Thymus (tissue), 11 donors: ENCODE measurements at regions not wholly inside any gene's neighbourhood (a gene's known extent, or its start where the extent isn't known, plus 50 kb on each side); places are given as distances from the start of the nearest gene placed in this dataset.
"Not testable (repeated sequence)": the region's sequence is repeated elsewhere in the genome, so short reads cannot be mapped to it uniquely, and the experiment has no call there.

Experiments used
- DNase-seq, 9 donors: peaks; one replicate each; pipeline ENCODE4 v3.0.0-alpha.2; 2013; ENCODE audit warnings: low spot score in 9 of 9, low read depth in 6 of 9, missing footprints in 1 of 9
- H3K27ac ChIP-seq, 2 donors: one replicate each; pipeline ENCODE4 v1.5.1; 2013; ENCODE audit warnings: control low read depth in 1 of 2, low read depth in 1 of 2, low read length in 1 of 2, mild to moderate bottlenecking in 1 of 2, moderate library complexity in 1 of 2
- H3K27me3 ChIP-seq, 2 donors: one replicate each; pipeline ENCODE4 v1.5.1; 2013; ENCODE audit warnings: low read length in 1 of 2; ENCODE audit not compliant: control insufficient read depth in 2 of 2, insufficient read depth in 1 of 2
- H3K36me3 ChIP-seq, 2 donors: one replicate each; pipeline ENCODE4 v1.5.1; 2013; ENCODE audit warnings: low read length in 1 of 2, mild to moderate bottlenecking in 1 of 2, moderate library complexity in 1 of 2; ENCODE audit not compliant: control insufficient read depth in 2 of 2, insufficient read depth in 2 of 2
- H3K4me1 ChIP-seq, 2 donors: one replicate each; pipeline ENCODE4 v1.5.1; 2013; ENCODE audit warnings: low read length in 2 of 2; ENCODE audit not compliant: control insufficient read depth in 2 of 2, insufficient read depth in 2 of 2
- H3K4me3 ChIP-seq, 2 donors: one replicate each; pipeline ENCODE4 v1.5.1; 2013; ENCODE audit warnings: low read length in 2 of 2, control low read depth in 1 of 2, mild to moderate bottlenecking in 1 of 2
- H3K9me3 ChIP-seq, 2 donors: one replicate each; pipeline ENCODE4 v1.5.1; 2013; ENCODE audit warnings: low read length in 1 of 2, mild to moderate bottlenecking in 1 of 2; ENCODE audit not compliant: control insufficient read depth in 2 of 2, insufficient read depth in 1 of 2
- WGBS: extraction: QIAGEN DNeasy Blood & Tissue Kit; methylation state at CpG from one replicate; pipeline ENCODE4 v1.1.7; 2013; 5-methylcytosine and 5-hydroxymethylcytosine counted together
- donor health status: healthy.

- H3K27ac ChIP-seq, H3K4me1 ChIP-seq, H3K36me3 ChIP-seq, H3K27me3 ChIP-seq, H3K4me3 ChIP-seq, DNase-seq, H3K9me3 ChIP-seq: not testable (repeated sequence)
- 95% methylated on average over 3 of the region's 3 CpGs for WGBS
These were observed 165.6 kb upstream of the TENM4 start for GRCh38 chr11:79606461-79606860.

GRCh38 chr11:79600711-79601110, 159.9 kb upstream of the TENM4 start:
- H3K36me3 ChIP-seq, result no peaks in the 10 kb centered on the region
- H3K27ac ChIP-seq, result no peak overlapping the region
- no peaks in the 10 kb centered on the region for H3K4me1 ChIP-seq
- H3K9me3 ChIP-seq, result no peaks in the 10 kb centered on the region
- no peak overlapping the region for H3K4me3 ChIP-seq
- DNase-seq, result no peak
- 88% methylated on average over 12 of the region's 12 CpGs for WGBS
- H3K27me3 ChIP-seq, result no peaks in the 10 kb centered on the region

DNA sequence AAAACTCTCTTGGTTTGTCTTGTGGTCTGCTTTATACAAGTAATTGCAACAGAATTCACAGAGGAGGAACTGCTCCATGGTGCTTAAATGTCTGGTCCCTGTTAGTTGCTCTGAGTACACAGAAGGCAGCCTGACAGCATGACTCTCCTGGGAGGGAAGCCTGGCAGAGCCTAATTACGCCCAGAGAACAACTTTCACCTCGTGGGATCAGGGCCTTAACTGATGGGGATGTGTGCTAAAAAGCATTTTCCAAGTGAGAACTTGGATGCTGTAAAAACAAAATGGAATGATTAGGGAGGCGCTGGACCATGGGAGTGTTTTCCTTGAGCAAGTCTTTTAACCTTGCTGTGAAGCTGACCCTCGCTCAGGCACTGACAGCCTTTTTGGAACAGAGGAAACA, 154.0 kb upstream of the TENM4 start:
- Histone ChIP-seq H3K4me3 (no peak overlapping the region), H3K36me3 (no peaks in the 10 kb centered on the region), H3K9me3 (no peaks in the 10 kb centered on the region), H3K27ac (no peak overlapping the region), H3K4me1 (no peaks in the 10 kb centered on the region), H3K27me3 (no peaks in the 10 kb centered on the region)
- 46% methylated on average over 4 of the region's 4 CpGs for WGBS
- DNase-seq, result no peak

DNA sequence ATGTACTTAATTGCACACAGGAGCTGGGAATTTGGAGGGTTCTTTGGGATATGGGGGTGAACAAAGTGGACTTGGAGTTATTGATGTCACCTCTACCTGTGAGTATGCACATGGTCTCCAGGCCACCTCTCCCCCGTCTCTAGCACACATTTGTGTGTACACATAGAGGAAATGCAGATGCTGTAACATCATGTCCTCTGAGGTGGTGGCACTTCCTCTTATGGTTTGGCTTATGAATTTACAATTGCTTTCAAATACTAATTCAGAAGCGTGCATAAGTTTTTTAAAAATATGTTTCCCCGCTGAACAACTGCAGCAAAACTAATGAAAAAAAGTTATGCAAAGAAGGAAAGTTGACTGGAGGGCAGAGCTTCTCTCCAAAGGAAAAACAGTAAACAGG, 152.0 kb upstream of the TENM4 start:
- H3K9me3 ChIP-seq, result no peaks in the 10 kb centered on the region
- H3K4me3 ChIP-seq, result no peak overlapping the region
- H3K36me3 ChIP-seq, result no peaks in the 10 kb centered on the region
- H3K27me3 ChIP-seq, result no peaks in the 10 kb centered on the region
- H3K27ac ChIP-seq, result no peak overlapping the region
- no peaks in the 10 kb centered on the region for H3K4me1 ChIP-seq
- WGBS, result 67% methylated on average over 3 of the region's 3 CpGs
- DNase-seq, result no peak

GRCh38 chr11:79592406-79592805, 151.6 kb upstream of the TENM4 start:
- 56% methylated on average over 4 of the region's 4 CpGs for WGBS
- no peak for DNase-seq
- H3K4me3 ChIP-seq, result no peak overlapping the region
- no peak overlapping the region for H3K27ac ChIP-seq
- H3K27me3 ChIP-seq, result no peaks in the 10 kb centered on the region
- no peaks in the 10 kb centered on the region for H3K4me1 ChIP-seq
- no peaks in the 10 kb centered on the region for H3K9me3 ChIP-seq
- H3K36me3 ChIP-seq, result no peaks in the 10 kb centered on the region

GRCh38 chr11:79582434-79582833, 141.6 kb upstream of the TENM4 start:
- no peaks in the 10 kb centered on the region for H3K4me1 ChIP-seq
- peaks cover 0 to 17% of the 10 kb centered on the region in 2 donors for H3K9me3 ChIP-seq
- no peaks in the 10 kb centered on the region for H3K27me3 ChIP-seq
- H3K36me3 ChIP-seq, result no peaks in the 10 kb centered on the region
- H3K27ac ChIP-seq, result no peak overlapping the region
- WGBS, result 82% methylated on average over 4 of the region's 4 CpGs
- no peak for DNase-seq
- H3K4me3 ChIP-seq, result no peak overlapping the region

DNA sequence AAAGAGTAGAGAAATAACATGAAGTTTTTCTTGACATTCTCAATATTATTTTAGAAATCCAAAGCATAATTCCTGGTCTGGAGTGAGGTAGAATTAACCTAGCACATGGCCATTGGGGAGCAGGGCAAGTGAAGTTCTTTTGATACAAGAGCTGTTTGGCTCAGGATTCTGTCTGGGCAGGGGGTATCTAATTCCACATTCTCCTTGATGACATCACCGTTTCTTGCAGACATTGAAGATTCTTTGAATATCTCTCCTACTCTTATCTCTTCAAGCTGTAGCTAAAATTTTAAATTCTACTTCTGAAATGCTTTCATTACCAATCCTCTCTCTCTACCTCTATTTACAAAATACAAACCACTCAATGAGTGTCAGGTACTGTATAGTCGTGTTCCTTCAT, 138.2 kb upstream of the TENM4 start:
- WGBS, result 82% methylated on average over 2 of the region's 2 CpGs
- H3K4me1 ChIP-seq, result no peaks in the 10 kb centered on the region
- no peaks in the 10 kb centered on the region for H3K9me3 ChIP-seq
- no peak overlapping the region for H3K4me3 ChIP-seq
- DNase-seq, result no peak
- no peaks in the 10 kb centered on the region for H3K36me3 ChIP-seq
- H3K27me3 ChIP-seq, result no peaks in the 10 kb centered on the region
- no peak overlapping the region for H3K27ac ChIP-seq

DNA sequence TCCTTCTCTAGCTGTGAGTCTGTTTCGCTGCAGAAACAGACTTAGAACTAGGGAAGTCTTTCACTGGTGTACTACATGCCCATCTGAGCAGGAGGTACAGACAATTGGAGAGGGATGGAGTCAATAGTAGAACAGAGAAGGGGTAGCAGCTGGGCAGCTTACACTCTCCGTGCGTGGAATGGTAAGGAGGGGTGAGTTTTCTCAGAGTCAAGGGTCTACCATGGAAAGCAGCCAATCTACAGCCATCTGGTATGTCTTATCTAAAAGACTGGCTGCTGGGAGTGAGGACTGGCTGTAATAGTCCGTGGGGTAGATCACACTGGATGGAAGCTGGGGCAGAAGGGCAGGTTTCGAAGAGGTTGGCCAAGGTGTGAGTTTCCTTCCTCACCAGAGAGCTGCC, 137.3 kb upstream of the TENM4 start:
- no peak overlapping the region for H3K27ac ChIP-seq
- H3K4me3 ChIP-seq, result no peak overlapping the region
- DNase-seq, result no peak
- H3K9me3 ChIP-seq, result no peaks in the 10 kb centered on the region
- 72% methylated on average over 5 of the region's 5 CpGs for WGBS
- no peaks in the 10 kb centered on the region for H3K4me1 ChIP-seq
- no peaks in the 10 kb centered on the region for H3K36me3 ChIP-seq
- H3K27me3 ChIP-seq, result no peaks in the 10 kb centered on the region

DNA sequence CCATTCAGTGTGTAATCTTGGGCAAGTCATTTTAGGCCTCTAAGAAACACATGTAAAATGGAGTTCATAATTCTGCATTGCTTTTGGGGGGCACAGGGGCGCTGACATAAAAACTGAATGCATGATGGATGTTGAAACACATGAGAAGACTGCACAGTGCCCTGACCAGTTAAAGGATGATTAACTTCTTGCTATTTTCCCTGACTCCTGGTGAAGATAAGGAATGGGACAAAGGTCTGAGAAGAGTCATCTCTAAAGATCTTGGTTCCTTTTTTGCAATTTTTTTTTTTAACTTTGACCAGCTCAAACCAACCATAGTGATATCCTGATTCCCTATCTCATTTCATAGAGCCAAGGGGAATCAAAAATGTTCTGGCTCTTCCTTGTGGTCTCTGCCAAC, 134.9 kb upstream of the TENM4 start:
- Histone ChIP-seq H3K36me3 (no peaks in the 10 kb centered on the region), H3K27me3 (no peaks in the 10 kb centered on the region), H3K9me3 (no peaks in the 10 kb centered on the region), H3K27ac (no peak overlapping the region), H3K4me1 (no peaks in the 10 kb centered on the region), H3K4me3 (no peak overlapping the region)
- WGBS, result 75% methylated on average over 1 of the region's 1 CpG
- no peak for DNase-seq

- DNase-seq, result no peak
- Histone ChIP-seq H3K36me3 (no peaks in the 10 kb centered on the region), H3K27ac (no peak overlapping the region), H3K27me3 (no peaks in the 10 kb centered on the region), H3K4me1 (no peaks in the 10 kb centered on the region), H3K9me3 (peaks cover 0 to 3% of the 10 kb centered on the region in 2 donors), H3K4me3 (no peak overlapping the region)
- WGBS, result 42% methylated on average over 2 of the region's 2 CpGs
These were observed 129.3 kb upstream of the TENM4 start for GRCh38 chr11:79570104-79570503.
